HG03064 (cell line): ENCODE measurements at regions not wholly inside any gene's neighbourhood (a gene's known extent, or its start where the extent isn't known, plus 50 kb on each side); places are given as distances from the start of the nearest gene placed in this dataset.
"Not testable (repeated sequence)": the region's sequence is repeated elsewhere in the genome, so short reads cannot be mapped to it uniquely, and the experiment has no call there.

Experiments used
- ATAC-seq: cut with Tn5 transposase; IDR thresholded peaks from one replicate; pipeline ENCODE4 v1.9.1; 2021; ENCODE audit warnings: low read depth; ENCODE audit not compliant: unreplicated experiment

DNA sequence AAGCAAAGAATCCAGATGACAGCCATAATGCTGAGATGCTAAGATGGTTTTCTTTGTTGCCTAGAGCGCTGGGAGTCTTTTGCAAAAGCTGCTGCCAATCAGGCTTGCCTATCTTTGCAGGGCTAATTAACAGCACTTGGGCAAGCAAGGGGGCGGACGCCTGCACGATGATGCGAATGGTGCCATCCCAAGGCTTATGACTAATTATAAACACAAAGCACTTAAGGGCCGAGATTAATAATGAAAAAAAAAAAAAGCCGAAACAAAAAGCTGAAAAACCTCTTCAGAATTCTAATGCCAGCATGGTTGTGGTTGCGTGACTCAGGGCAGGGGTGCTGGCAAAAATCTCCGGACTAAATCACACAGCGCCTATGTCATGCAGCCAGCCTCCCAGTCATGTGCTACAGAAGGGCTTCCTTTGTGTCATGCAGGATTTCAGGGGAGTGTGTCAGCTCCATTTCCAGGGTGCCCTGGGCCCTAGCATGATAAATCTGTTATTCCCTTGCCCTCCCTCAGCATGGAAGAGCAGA is 185.0 kb upstream of the ANKRD28 start:
- no peak for ATAC-seq

GRCh38 chr3:15983232-15983631 is 185.5 kb upstream of the ANKRD28 start:
- ATAC-seq = no peak

DNA sequence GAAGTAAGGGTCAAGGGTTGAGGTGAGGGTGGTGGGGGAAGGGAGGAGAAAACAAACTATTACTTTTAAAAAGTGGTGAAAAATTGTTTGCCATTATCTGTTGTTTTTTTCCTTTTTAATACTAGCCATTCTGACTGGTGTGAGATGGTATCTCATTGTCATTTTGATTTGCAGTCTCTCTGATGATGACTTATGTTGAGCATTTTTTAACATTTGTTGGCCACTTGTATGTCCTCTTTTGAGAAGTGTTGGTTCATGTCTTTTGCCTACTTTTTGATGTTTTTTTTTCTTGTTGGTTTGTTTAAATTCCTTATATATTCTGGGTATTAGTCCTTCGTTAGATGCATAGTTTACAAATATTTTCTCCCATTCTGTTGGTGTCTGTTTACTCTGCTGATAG is 185.9 kb upstream of the ANKRD28 start:
- ATAC-seq = no peak

- ATAC-seq = no peak
These were observed 185.1 kb upstream of the GALNT15 start for GRCh38 chr3:15989419-15989818.

DNA sequence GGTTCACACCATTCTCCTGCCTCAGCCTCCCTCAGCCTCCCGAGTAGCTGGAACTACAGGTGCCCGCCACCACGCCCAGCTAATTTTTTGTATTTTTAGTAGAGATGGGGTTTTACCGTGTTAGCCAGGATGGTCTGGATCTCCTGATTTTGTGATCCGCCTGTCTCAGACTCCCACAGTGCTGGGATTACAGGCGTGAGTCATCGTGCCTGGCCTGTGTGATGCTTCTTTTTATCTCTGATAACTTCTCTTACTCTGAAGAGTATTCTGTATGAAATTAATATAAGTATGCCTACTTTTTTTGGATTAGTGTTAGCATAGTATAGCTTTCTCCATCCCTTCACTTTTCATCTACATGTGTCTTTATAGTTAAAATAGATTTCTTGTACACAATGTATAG is 180.8 kb upstream of the GALNT15 start:
- not testable (repeated sequence) for ATAC-seq

DNA sequence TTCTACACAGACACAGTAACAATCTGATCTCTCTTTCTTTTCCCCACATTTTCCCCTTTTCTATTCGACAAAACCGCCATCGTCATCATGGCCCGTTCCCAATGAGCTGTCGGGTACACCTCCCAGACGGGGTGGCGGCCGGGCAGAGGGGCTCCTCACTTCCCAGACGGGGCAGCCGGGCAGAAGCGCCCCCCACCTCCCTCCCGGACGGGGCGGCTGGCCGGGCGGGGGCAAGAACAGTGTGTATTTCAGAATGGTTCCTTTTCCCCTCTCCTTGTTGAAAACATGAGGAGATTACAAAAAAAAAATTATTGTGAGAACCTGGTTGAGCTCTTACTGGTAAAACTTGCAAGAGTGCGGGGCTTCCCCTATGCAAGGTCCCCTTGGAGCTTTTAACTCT is 178.0 kb upstream of the GALNT15 start:
- not testable (repeated sequence) for ATAC-seq

- ATAC-seq = no peak
These were observed 177.1 kb upstream of the GALNT15 start for GRCh38 chr3:15997274-15997943.

- no peak for ATAC-seq
These were observed 175.6 kb upstream of the GALNT15 start for GRCh38 chr3:15998911-15999310.

DNA sequence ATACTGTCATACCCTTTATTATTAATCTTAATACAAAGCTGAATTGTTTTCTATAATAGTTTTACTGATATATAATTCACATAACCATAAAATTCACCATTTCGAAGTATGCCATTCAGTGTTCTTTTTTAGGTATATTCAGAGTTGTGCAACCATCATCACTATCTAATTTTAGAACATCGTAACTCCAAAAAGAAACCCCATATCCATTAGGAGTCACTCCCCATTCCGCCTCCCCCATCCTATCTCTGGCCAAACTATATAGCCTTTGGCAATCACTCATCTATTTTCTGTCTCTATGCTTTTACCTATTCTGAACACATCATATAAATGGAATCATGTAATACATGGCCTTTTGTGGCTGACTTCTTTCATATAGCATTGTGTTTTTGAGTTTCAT is 169.7 kb upstream of the GALNT15 start:
- no peak for ATAC-seq

GRCh38 chr3:16011376-16011775 is 163.1 kb upstream of the GALNT15 start:
- no peak for ATAC-seq

GRCh38 chr3:16012086-16012485 is 162.4 kb upstream of the GALNT15 start:
- no peak for ATAC-seq

- no peak for ATAC-seq
These were observed 160.9 kb upstream of the GALNT15 start for GRCh38 chr3:16013568-16013967.

DNA sequence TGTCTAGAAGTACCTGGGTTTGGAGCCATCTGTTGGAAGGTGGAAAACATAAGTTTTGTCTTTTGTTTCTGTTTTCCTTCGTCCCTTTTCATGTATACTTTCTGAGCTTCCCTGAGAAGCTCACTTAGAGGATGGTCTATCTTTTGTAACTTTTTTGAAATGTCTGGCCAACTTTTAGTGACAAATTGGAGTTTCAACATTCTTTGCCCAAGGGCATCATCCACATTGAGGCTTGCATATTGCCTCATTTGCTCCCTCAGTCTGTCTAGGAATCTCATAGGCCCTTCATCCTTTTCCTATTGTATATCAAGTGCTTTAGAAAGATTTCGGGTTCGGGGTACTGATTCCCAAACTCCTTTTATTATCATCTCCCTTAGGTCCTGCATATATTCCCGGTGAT is 152.7 kb upstream of the GALNT15 start:
- not testable (repeated sequence) for ATAC-seq

GRCh38 chr3:16023881-16024280 is 150.6 kb upstream of the GALNT15 start:
- ATAC-seq = not testable (repeated sequence)

GRCh38 chr3:16024548-16024947 is 149.9 kb upstream of the GALNT15 start:
- ATAC-seq = no peak

- no peak for ATAC-seq
These were observed 147.7 kb upstream of the GALNT15 start for GRCh38 chr3:16026753-16027152.

- no peak for ATAC-seq
These were observed 145.9 kb upstream of the GALNT15 start for GRCh38 chr3:16028604-16029003.

- ATAC-seq = no peak
These were observed 144.1 kb upstream of the GALNT15 start for GRCh38 chr3:16030342-16030741.

- no peak for ATAC-seq
These were observed 143.0 kb upstream of the GALNT15 start for GRCh38 chr3:16031434-16031833.

GRCh38 chr3:16033889-16034687 is 140.4 kb upstream of the GALNT15 start:
- ATAC-seq = no peak

DNA sequence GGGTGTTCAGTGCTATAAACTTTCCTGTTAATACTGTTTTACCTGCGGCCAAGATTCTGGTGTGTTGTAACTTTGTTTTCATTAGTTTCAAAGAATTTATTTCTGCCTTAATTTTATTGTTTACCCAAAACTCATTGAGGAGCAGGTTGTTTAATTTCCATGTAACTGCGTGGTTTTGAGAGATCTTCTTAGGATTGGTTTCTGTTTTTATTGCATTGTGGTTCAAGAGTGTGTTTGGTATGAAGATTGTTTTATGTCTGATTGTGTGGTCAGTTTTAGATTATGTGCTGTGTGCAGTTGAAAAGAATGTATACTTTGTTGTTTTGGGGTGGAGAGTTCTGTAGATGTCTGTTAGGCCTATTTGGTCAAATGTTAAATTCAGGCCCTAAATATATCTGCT is 133.5 kb upstream of the GALNT15 start:
- no peak for ATAC-seq
